ENCODE measurements at regions not wholly inside any gene's neighbourhood (a gene's known extent, or its start where the extent isn't known, plus 50 kb on each side); places are given as distances from the start of the nearest gene placed in this dataset.

DNA sequence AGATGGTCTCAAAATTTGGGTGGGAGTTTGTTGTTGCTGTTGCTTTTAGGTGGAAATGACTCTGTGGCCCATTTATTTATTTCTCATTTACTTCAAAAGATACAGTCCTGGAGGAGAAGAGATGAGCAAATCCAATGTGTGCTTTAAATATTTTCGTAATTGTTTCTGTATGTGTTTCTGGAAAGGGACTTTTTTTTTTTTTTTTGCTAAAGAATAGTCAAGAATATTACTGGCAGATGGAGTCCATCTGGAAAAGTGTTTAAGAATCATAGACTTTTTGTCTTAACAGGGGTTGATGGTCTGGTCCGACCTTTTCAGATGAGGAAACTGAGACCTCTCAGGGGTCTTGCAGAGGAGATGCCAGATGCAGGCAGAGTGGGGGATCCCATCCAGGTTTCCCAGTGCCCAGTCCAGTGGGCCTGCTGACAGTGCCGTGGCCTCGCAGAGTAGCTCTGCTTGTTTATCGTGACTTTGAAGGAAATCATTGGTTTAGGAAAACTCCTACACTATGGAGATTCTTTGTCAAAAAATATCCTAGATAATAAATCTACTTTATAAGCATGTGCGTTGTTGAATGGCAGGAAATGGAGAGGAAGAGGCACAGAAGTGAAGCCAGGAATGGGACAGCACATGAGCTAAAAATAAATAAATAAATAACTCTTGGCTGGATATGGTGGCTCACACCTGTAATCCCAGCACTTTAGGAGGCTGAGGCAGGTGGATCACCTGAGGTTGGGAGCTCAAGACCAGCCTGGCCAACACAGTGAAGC, 164.3 kb upstream of the SVIL start:
- no peak overlapping the region for H3K4me3 ChIP-seq (ENCODE audit: low read length)
- no peaks in the 10 kb centered on the region for H3K4me1 ChIP-seq (ENCODE audit: control insufficient read depth, insufficient read depth, low read length)
- DNase-seq (ENCODE audit: low read depth, low spot score), result no peak
- no peaks in the 10 kb centered on the region for H3K36me3 ChIP-seq (ENCODE audit: control insufficient read depth, insufficient read depth, low read length)
- H3K9me3 ChIP-seq (ENCODE audit: control insufficient read depth, insufficient read depth, low read length), result no peaks in the 10 kb centered on the region
- WGBS (ENCODE audit: insufficient coverage, insufficient read length), result no CpG with 5 or more reads among the region's 6 CpGs
- no peak overlapping the region for H3K27ac ChIP-seq (ENCODE audit: low read length)
- H3K27me3 ChIP-seq (ENCODE audit: control insufficient read depth, insufficient read depth, low read length), result no peaks in the 10 kb centered on the region

DNA sequence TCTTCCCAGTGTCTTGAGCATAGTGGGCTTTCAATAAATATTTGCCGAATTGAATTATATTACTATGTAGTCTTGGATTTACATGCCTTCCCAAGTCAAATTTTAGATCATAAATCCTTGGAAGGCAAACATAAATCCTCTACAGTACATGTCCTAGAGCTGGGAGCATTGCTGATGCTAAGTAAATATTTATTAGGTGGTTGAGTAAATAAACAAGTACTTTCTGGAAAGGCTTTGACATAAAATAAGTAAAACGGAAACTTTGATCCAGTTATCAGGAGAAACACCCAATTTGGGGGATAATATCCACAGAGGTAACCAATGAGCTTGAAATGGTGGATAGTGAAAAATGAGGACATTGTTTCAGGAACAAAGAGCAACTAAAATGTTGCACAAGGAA, 162.8 kb upstream of the SVIL start:
- DNase-seq (ENCODE audit: low read depth, low spot score), result no peak
- H3K9me3 ChIP-seq (ENCODE audit: control insufficient read depth, insufficient read depth, low read length), result no peaks in the 10 kb centered on the region

DNA sequence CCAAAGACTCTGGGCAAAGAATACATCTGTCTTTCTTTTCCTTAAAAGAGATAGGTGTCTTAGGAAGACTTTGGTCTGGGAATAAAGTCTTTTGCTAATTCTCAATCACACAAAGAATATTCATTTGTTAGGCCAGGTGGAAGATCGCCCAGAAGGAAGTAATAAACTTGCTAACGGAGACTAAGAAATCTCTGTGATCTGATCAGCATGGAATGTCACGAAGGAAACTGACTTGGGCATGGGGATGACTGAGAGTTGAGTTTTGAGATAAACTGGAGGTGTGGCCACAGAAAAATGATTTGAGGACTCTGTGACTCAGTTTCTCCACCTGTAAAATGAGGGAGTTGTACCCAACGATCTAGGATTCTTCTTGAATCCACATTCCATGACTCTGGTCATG, 161.1 kb upstream of the SVIL start:
- WGBS (ENCODE audit: insufficient coverage, insufficient read length), result no CpG with 5 or more reads among the region's 4 CpGs
- H3K27me3 ChIP-seq (ENCODE audit: control insufficient read depth, insufficient read depth, low read length), result no peaks in the 10 kb centered on the region
- H3K36me3 ChIP-seq (ENCODE audit: control insufficient read depth, insufficient read depth, low read length), result no peaks in the 10 kb centered on the region
- DNase-seq (ENCODE audit: low read depth, low spot score), result no peak
- H3K4me3 ChIP-seq (ENCODE audit: low read length), result no peak overlapping the region
- no peaks in the 10 kb centered on the region for H3K4me1 ChIP-seq (ENCODE audit: control insufficient read depth, insufficient read depth, low read length)
- H3K9me3 ChIP-seq (ENCODE audit: control insufficient read depth, insufficient read depth, low read length), result no peaks in the 10 kb centered on the region
- H3K27ac ChIP-seq (ENCODE audit: low read length), result no peak overlapping the region

More for the DNA sequence above, 162.8 kb upstream of the SVIL start:
- no CpG with 5 or more reads among the region's 2 CpGs for WGBS (ENCODE audit: insufficient coverage, insufficient read length)
- Histone ChIP-seq H3K4me1 (ENCODE audit: control insufficient read depth, insufficient read depth, low read length) (no peaks in the 10 kb centered on the region), H3K27me3 (ENCODE audit: control insufficient read depth, insufficient read depth, low read length) (no peaks in the 10 kb centered on the region), H3K27ac (ENCODE audit: low read length) (no peak overlapping the region), H3K4me3 (ENCODE audit: low read length) (no peak overlapping the region), H3K36me3 (ENCODE audit: control insufficient read depth, insufficient read depth, low read length) (no peaks in the 10 kb centered on the region)

DNA sequence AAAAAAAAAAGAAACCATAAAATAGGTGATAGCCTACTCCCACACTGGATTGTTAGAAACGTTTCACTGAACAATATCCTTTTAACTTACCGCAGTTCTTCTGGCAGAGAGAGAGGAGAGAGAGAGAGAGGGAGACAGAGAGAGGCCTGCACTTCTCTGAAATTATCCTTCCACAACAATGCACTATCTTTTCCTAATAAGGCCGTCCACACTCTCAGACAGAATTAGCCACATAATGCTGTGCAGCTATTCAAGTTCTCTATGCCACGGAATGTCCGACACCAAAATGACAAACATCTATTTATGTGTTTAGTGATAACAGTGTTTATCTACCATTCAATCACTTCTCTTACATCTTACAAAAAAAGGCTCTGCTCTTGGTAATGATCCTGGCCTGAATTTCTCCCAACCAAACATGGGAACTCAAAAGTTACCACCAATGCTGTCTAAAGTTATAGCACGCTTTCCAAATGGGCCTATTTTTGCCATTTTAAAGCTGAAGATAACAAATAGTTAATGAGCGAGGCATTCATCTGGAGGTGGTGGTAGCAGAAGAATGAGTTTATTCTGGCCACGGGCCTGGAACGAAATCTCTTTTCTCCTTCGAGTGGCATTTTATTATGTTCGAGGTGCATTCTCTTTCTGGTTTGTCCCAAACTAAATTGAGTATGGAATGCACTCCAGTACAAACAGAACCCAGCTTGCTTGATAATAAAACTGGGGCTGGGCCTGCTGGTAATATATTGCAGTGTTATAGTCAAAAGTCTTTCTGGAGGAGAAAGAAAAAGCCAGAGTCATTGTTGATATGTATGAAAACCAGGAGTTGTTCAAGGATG, 160.2 kb upstream of the SVIL start:
- Histone ChIP-seq H3K27ac (ENCODE audit: low read length) (no peak overlapping the region), H3K9me3 (ENCODE audit: control insufficient read depth, insufficient read depth, low read length) (no peaks in the 10 kb centered on the region), H3K4me1 (ENCODE audit: control insufficient read depth, insufficient read depth, low read length) (no peaks in the 10 kb centered on the region), H3K27me3 (ENCODE audit: control insufficient read depth, insufficient read depth, low read length) (no peaks in the 10 kb centered on the region), H3K36me3 (ENCODE audit: control insufficient read depth, insufficient read depth, low read length) (no peaks in the 10 kb centered on the region), H3K4me3 (ENCODE audit: low read length) (no peak overlapping the region)
- DNase-seq (ENCODE audit: low read depth, low spot score), result no peak
- no CpG with 5 or more reads among the region's 11 CpGs for WGBS (ENCODE audit: insufficient coverage, insufficient read length)

DNA sequence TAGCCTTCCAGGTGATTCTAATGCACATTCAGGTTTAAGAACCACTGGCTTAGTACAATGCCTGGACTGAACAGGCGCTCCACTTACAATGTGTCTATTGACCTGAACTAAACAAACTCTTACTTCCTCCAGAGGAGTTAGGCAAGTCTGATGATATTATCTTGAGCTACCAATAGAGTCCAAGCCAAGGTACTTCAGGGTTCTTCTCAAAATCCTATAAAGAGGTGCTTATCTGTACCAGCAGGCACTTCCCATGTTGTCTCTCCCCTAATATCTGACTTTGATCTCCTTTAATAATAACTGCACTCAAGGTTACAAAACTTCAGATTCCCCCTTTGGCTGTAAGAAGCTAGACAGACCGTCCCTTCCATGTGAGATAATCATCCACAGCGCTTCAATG, 157.0 kb upstream of the SVIL start:
- no peak overlapping the region for H3K4me3 ChIP-seq (ENCODE audit: low read length)
- no peaks in the 10 kb centered on the region for H3K36me3 ChIP-seq (ENCODE audit: control insufficient read depth, insufficient read depth, low read length)
- H3K27me3 ChIP-seq (ENCODE audit: control insufficient read depth, insufficient read depth, low read length), result no peaks in the 10 kb centered on the region
- H3K4me1 ChIP-seq (ENCODE audit: control insufficient read depth, insufficient read depth, low read length), result no peaks in the 10 kb centered on the region
- WGBS (ENCODE audit: insufficient coverage, insufficient read length), result no CpG with 5 or more reads among the region's 3 CpGs
- DNase-seq (ENCODE audit: low read depth, low spot score), result no peak
- no peak overlapping the region for H3K27ac ChIP-seq (ENCODE audit: low read length)
- H3K9me3 ChIP-seq (ENCODE audit: control insufficient read depth, insufficient read depth, low read length), result no peaks in the 10 kb centered on the region

- no peaks in the 10 kb centered on the region for H3K4me1 ChIP-seq (ENCODE audit: control insufficient read depth, insufficient read depth, low read length)
Measured at GRCh38 chr10:29790207-29790606, 155.4 kb upstream of the SVIL start.

GRCh38 chr10:29788113-29788512, 153.3 kb upstream of the SVIL start:
- Histone ChIP-seq H3K4me3 (ENCODE audit: low read length) (no peak overlapping the region), H3K27me3 (ENCODE audit: control insufficient read depth, insufficient read depth, low read length) (no peaks in the 10 kb centered on the region), H3K36me3 (ENCODE audit: control insufficient read depth, insufficient read depth, low read length) (no peaks in the 10 kb centered on the region), H3K9me3 (ENCODE audit: control insufficient read depth, insufficient read depth, low read length) (no peaks in the 10 kb centered on the region), H3K4me1 (ENCODE audit: control insufficient read depth, insufficient read depth, low read length) (peaks cover 1% of the 10 kb centered on the region; the same call in 1 of the 2 replicates), H3K27ac (ENCODE audit: low read length) (no peak overlapping the region)
- no CpG with 5 or more reads among the region's 1 CpG for WGBS (ENCODE audit: insufficient coverage, insufficient read length)
- no peak for DNase-seq (ENCODE audit: low read depth, low spot score)

More at GRCh38 chr10:29790207-29790606, 155.4 kb upstream of the SVIL start:
- Histone ChIP-seq H3K4me3 (ENCODE audit: low read length) (no peak overlapping the region), H3K36me3 (ENCODE audit: control insufficient read depth, insufficient read depth, low read length) (no peaks in the 10 kb centered on the region), H3K9me3 (ENCODE audit: control insufficient read depth, insufficient read depth, low read length) (no peaks in the 10 kb centered on the region), H3K27ac (ENCODE audit: low read length) (no peak overlapping the region), H3K27me3 (ENCODE audit: control insufficient read depth, insufficient read depth, low read length) (no peaks in the 10 kb centered on the region)
- no peak for DNase-seq (ENCODE audit: low read depth, low spot score)
- WGBS (ENCODE audit: insufficient coverage, insufficient read length), result no CpG with 5 or more reads among the region's 2 CpGs

DNA sequence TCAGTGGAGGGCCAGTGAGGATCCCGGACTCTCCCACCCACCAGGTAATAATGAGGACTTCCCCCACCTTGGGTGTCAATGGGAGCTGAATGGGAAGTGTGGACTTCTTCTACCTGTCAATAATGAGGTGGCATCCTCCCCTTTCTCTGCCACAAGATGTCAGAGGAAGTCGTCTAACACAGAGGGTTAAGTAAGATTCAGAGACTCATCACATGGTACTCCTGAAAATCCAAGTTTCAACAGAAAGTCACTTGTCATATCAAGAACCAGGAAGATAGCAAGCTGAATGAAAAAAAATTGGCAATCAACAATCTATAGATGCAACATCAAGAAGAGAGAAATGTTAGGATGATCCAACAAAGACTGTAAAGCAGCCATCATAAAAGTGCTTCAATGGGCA, 150.9 kb upstream of the SVIL start:
- DNase-seq (ENCODE audit: low read depth, low spot score), result no peak
- peaks cover 1% of the 10 kb centered on the region; the same call in 1 of the 2 replicates for H3K4me1 ChIP-seq (ENCODE audit: control insufficient read depth, insufficient read depth, low read length)
- WGBS (ENCODE audit: insufficient coverage, insufficient read length), result no CpG with 5 or more reads among the region's 2 CpGs
- H3K4me3 ChIP-seq (ENCODE audit: low read length), result no peak overlapping the region
- H3K27ac ChIP-seq (ENCODE audit: low read length), result no peak overlapping the region
- H3K27me3 ChIP-seq (ENCODE audit: control insufficient read depth, insufficient read depth, low read length), result no peaks in the 10 kb centered on the region
- H3K36me3 ChIP-seq (ENCODE audit: control insufficient read depth, insufficient read depth, low read length), result no peaks in the 10 kb centered on the region
- no peaks in the 10 kb centered on the region for H3K9me3 ChIP-seq (ENCODE audit: control insufficient read depth, insufficient read depth, low read length)

- Histone ChIP-seq H3K4me1 (ENCODE audit: control insufficient read depth, insufficient read depth, low read length) (peaks cover 1% of the 10 kb centered on the region; the same call in 1 of the 2 replicates), H3K9me3 (ENCODE audit: control insufficient read depth, insufficient read depth, low read length) (no peaks in the 10 kb centered on the region), H3K4me3 (ENCODE audit: low read length) (no peak overlapping the region), H3K27me3 (ENCODE audit: control insufficient read depth, insufficient read depth, low read length) (no peaks in the 10 kb centered on the region), H3K27ac (ENCODE audit: low read length) (no peak overlapping the region), H3K36me3 (ENCODE audit: control insufficient read depth, insufficient read depth, low read length) (no peaks in the 10 kb centered on the region)
- peak; percentile 31 for DNase-seq (ENCODE audit: low read depth, low spot score)
- WGBS (ENCODE audit: insufficient coverage, insufficient read length), result no CpG with 5 or more reads among the region's 7 CpGs
Measured at GRCh38 chr10:29784175-29784773, 149.5 kb upstream of the SVIL start.

DNA sequence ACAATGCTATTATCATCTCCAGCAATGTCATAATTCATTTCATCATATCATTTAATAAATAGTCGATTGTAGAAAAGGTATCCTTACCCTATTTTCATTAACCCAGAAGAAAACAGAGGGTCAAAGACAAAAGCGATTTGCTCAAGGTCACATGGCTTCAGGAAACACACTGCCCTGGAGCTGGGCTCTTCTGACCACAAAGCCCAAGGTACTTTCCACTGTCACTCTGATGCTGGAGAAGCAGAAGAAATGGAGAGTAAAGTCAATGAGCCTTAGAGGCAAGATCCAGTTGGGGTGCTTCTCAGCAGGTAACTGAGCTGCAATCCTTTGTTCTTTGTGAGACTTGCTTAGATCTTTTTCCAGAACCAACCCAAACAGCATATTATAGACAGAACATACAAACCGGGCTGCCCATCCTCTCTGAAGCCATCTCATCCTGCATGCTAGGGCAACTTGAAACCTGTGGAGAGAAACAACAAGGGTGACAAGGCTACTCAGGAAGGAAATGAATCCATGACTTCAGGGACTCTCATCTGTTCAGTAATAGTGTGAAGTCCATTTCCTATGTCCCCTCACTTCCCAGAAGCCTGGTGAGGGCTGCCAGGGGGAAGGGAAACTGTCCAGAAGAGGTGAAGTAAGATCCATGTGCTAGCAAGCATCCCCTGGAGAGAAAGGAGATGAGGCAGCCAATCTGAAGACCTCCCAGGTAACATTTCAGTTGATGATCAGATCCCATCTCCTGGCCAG, 148.6 kb upstream of the SVIL start:
- H3K4me3 ChIP-seq (ENCODE audit: low read length), result no peak overlapping the region
- H3K4me1 ChIP-seq (ENCODE audit: control insufficient read depth, insufficient read depth, low read length), result peaks cover 1% of the 10 kb centered on the region; the same call in 1 of the 2 replicates
- no peak overlapping the region for H3K27ac ChIP-seq (ENCODE audit: low read length)
- no peaks in the 10 kb centered on the region for H3K9me3 ChIP-seq (ENCODE audit: control insufficient read depth, insufficient read depth, low read length)
- no CpG with 5 or more reads among the region's 3 CpGs for WGBS (ENCODE audit: insufficient coverage, insufficient read length)
- H3K27me3 ChIP-seq (ENCODE audit: control insufficient read depth, insufficient read depth, low read length), result no peaks in the 10 kb centered on the region
- no peaks in the 10 kb centered on the region for H3K36me3 ChIP-seq (ENCODE audit: control insufficient read depth, insufficient read depth, low read length)
- no peak for DNase-seq (ENCODE audit: low read depth, low spot score)
